Loucy (cell line): ENCODE measurements at regions not wholly inside any gene's neighbourhood (a gene's known extent, or its start where the extent isn't known, plus 50 kb on each side); places are given as distances from the start of the nearest gene placed in this dataset.

ENCODE experiments used
- H2AFZ ChIP-seq: fragments of 200-600 bp; sonication (generic); 2 replicates; pipeline ENCODE4 v1.6.0; 2016; ENCODE audit warnings: antibody characterized with exemption, mild to moderate bottlenecking, low read length, moderate library complexity
- H3F3A ChIP-seq: fragments of 200-600 bp; 2 replicates; pipeline ENCODE4 v1.6.0; 2016; ENCODE audit warnings: antibody characterized with exemption, low read depth, mild to moderate bottlenecking
- H3K27me3 ChIP-seq: fragments of 200-600 bp; sonication (generic); 2 replicates; pipeline ENCODE4 v1.6.1; 2014; ENCODE audit warnings: low read length, mild to moderate bottlenecking; ENCODE audit not compliant: insufficient read depth, poor library complexity, severe bottlenecking
- H3K36me3 ChIP-seq: fragments of 200-600 bp; sonication (generic); 2 replicates; pipeline ENCODE4 v1.6.1; 2016; ENCODE audit warnings: low read length; ENCODE audit not compliant: insufficient read depth
- H3K4me1 ChIP-seq: fragments of 200-600 bp; sonication (generic); 2 replicates; pipeline ENCODE4 v1.5.1; 2014; ENCODE audit warnings: low read length, mild to moderate bottlenecking; ENCODE audit not compliant: insufficient read depth, poor library complexity, severe bottlenecking
- H3K4me2 ChIP-seq: fragments of 200-600 bp; sonication (generic); 2 replicates; pipeline ENCODE4 v1.6.0; 2014; ENCODE audit warnings: antibody characterized with exemption, low read length, low read depth, mild to moderate bottlenecking; ENCODE audit not compliant: poor library complexity, severe bottlenecking
- H3K4me3 ChIP-seq: fragments of 200-600 bp; sonication (generic); 2 replicates; pipeline ENCODE4 v1.5.1; 2014; ENCODE audit warnings: low read length, mild to moderate bottlenecking, mixed read lengths; ENCODE audit not compliant: poor library complexity, severe bottlenecking
- H3K79me2 ChIP-seq: fragments of 200-600 bp; sonication (generic); 2 replicates; pipeline ENCODE4 v1.6.1; 2014; ENCODE audit warnings: low read length; ENCODE audit not compliant: insufficient read depth
- H3K9ac ChIP-seq: fragments of 200-600 bp; sonication (generic); 2 replicates; pipeline ENCODE4 v1.6.0; 2014; ENCODE audit warnings: mild to moderate bottlenecking, low read depth, low read length, moderate library complexity; ENCODE audit not compliant: poor library complexity, severe bottlenecking
- H3K9me2 ChIP-seq: fragments of 200-600 bp; sonication (generic); replicated peaks from 2 replicates; pipeline ENCODE4 v1.6.1; 2016; ENCODE audit warnings: low read depth, low read length, mixed read lengths
- H3K9me3 ChIP-seq: fragments of 200-600 bp; sonication (generic); 2 replicates; pipeline ENCODE4 v1.6.1; 2014; ENCODE audit warnings: mild to moderate bottlenecking, antibody characterized with exemption, low read length, low read depth; ENCODE audit not compliant: insufficient read depth
- H4K20me1 ChIP-seq: fragments of 200-600 bp; sonication (generic); 2 replicates; pipeline ENCODE4 v1.6.0; 2014; ENCODE audit warnings: antibody characterized with exemption, low read length, mild to moderate bottlenecking; ENCODE audit not compliant: insufficient read depth, poor library complexity, severe bottlenecking
- CTCF ChIP-seq: fragments of 200-600 bp; sonication (generic); conservative IDR thresholded peaks from 2 replicates; pipeline ENCODE4 v1.5.1; 2014; ENCODE audit warnings: mild to moderate bottlenecking, antibody characterized with exemption, low read length
- EZH2phosphoT487 ChIP-seq: fragments of 200-600 bp; IDR thresholded peaks from 2 replicates; pipeline ENCODE4 v1.6.1; 2018; ENCODE audit warnings: antibody characterized with exemption, mild to moderate bottlenecking, moderate library complexity, borderline replicate concordance

DNA sequence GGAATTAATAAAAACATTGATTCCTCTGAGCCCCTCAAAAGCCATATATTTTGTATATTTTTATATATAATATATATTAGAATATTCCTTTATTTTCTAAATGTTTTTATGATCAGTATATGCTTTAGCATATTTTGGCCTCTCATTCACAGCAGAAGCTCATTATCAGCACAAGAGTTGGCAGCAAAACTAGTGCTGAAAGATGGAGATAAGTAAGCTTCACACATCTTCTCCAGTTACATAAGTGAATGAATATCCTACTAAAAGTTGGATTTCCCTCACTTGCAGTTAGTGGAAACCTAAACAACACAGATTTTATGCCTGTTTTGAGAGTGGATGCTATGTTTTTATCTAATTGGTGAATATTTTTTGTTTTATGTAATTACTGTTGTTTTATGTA is 1303.8 kb upstream of the ADGRB3 start:
- no peaks in the 10 kb centered on the region for H3K9me3 ChIP-seq
- H3F3A ChIP-seq: no peaks in the 10 kb centered on the region
- no peaks in the 10 kb centered on the region for H4K20me1 ChIP-seq
- H3K4me2 ChIP-seq: no peak overlapping the region
- TF ChIP-seq CTCF (no peak), EZH2phosphoT487 (no peak)
- H3K9ac ChIP-seq: no peak overlapping the region
- H3K27me3 ChIP-seq: no peaks in the 10 kb centered on the region
- no peaks in the 10 kb centered on the region for H3K36me3 ChIP-seq
- no peak overlapping the region for H2AFZ ChIP-seq
- H3K4me1 ChIP-seq: no peaks in the 10 kb centered on the region
- no peak overlapping the region for H3K4me3 ChIP-seq
- no peaks in the 10 kb centered on the region for H3K79me2 ChIP-seq
- H3K9me2 ChIP-seq: no peaks in the 10 kb centered on the region

- Histone ChIP-seq H3F3A (no peaks in the 10 kb centered on the region), H4K20me1 (no peaks in the 10 kb centered on the region)
Measured at GRCh38 chr6:67328269-67328668, 1306.8 kb upstream of the ADGRB3 start.

DNA sequence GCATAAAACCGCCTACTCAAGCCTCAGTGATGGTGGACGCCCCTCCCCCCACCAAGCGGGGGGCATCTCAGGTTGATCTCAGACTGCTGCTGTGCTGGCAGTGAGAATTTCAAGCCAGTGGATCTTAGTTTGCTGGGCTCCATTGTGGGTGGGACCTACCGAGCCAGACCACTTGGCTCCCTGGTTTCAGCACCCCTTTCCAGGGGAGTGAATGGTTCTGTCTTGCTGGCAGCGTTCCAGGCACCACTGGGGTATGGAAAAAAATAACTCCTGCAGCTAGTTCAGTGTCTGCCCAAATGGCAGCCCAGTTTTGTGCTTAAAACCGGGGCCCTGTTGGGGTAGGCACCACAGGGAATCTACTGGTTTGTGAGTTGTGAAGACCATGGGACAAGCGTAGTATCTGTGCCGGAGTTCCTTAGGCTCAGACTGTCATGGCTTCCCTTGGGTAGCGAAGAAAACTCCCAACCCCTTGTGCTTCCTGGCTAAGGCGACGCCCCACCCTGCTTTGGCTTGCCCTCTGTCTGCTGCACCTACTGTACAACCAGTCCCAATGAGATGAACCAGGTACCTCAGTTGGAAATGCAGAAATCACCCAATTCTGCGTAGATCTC is 1334.5 kb upstream of the ADGRB3 start:
- Histone ChIP-seq H3K79me2 (no peaks in the 10 kb centered on the region), H3K4me2 (no peak overlapping the region), H3K27me3 (no peaks in the 10 kb centered on the region), H3K4me1 (no peaks in the 10 kb centered on the region), H3K9ac (no peak overlapping the region), H3F3A (no peaks in the 10 kb centered on the region), H2AFZ (no peak overlapping the region), H3K9me3 (no peaks in the 10 kb centered on the region), H3K9me2 (no peaks in the 10 kb centered on the region), H3K36me3 (no peaks in the 10 kb centered on the region), H3K4me3 (no peak overlapping the region), H4K20me1 (no peaks in the 10 kb centered on the region)
- no peak for TF ChIP-seq EZH2phosphoT487
- no peak for TF ChIP-seq CTCF

More at GRCh38 chr6:67328269-67328668, 1306.8 kb upstream of the ADGRB3 start:
- Histone ChIP-seq H3K4me3 (no peak overlapping the region), H2AFZ (no peak overlapping the region), H3K9me2 (no peaks in the 10 kb centered on the region), H3K36me3 (no peaks in the 10 kb centered on the region), H3K27me3 (no peaks in the 10 kb centered on the region), H3K9me3 (no peaks in the 10 kb centered on the region), H3K4me2 (no peak overlapping the region), H3K4me1 (no peaks in the 10 kb centered on the region), H3K79me2 (no peaks in the 10 kb centered on the region), H3K9ac (no peak overlapping the region)
- TF ChIP-seq EZH2phosphoT487: no peak
- no peak for TF ChIP-seq CTCF
